Neural cell (in vitro differentiated cells): ENCODE measurements at regions not wholly inside any gene's neighbourhood (a gene's known extent, or its start where the extent isn't known, plus 50 kb on each side); places are given as distances from the start of the nearest gene placed in this dataset.

Experiments
- H2AFZ ChIP-seq: fragments of 200-600, 300-800 bp; sonication (generic), shearing (Covaris generic); 2 replicates; pipeline ENCODE4 v1.6.0; 2014; ENCODE audit warnings: low read depth, mild to moderate bottlenecking, antibody characterized with exemption, low read length, moderate library complexity
- H3F3A ChIP-seq: fragments of 200-600 bp; shearing (Covaris generic); 2 replicates; pipeline ENCODE4 v1.6.1; 2016; ENCODE audit warnings: mild to moderate bottlenecking, moderate library complexity, mixed read lengths, antibody characterized with exemption, low read length; ENCODE audit not compliant: insufficient read depth, poor library complexity, severe bottlenecking
- H3K27ac ChIP-seq: fragments of 200-600, 300-800 bp; sonication (generic), shearing (Covaris generic); 2 replicates; pipeline ENCODE4 v1.5.1; 2014; ENCODE audit warnings: mild to moderate bottlenecking, low read length, moderate library complexity
- H3K27me3 ChIP-seq: fragments of 300-800, 200-600 bp; sonication (generic), shearing (Covaris generic); 2 replicates; pipeline ENCODE4 v1.6.0; 2014; ENCODE audit warnings: mild to moderate bottlenecking, low read depth, low read length, moderate library complexity; ENCODE audit not compliant: insufficient read depth
- H3K36me3 ChIP-seq: fragments of 300-800, 200-600 bp; sonication (generic), shearing (Covaris generic); 2 replicates; pipeline ENCODE4 v1.5.1; 2014; ENCODE audit warnings: mild to moderate bottlenecking, antibody characterized with exemption, low read length, moderate library complexity; ENCODE audit not compliant: insufficient read depth
- H3K4me2 ChIP-seq: fragments of 300-800, 200-600 bp; sonication (generic), shearing (Covaris generic); 2 replicates; pipeline ENCODE4 v1.6.0; 2014; ENCODE audit warnings: mild to moderate bottlenecking, low read length
- H3K4me3 ChIP-seq: fragments of 300-800, 200-600 bp; sonication (generic), shearing (Covaris generic); 2 replicates; pipeline ENCODE4 v1.5.1; 2014; ENCODE audit warnings: mild to moderate bottlenecking, low read length, moderate library complexity
- H3K79me2 ChIP-seq: fragments of 200-600 bp; shearing (Covaris generic); replicated peaks from 2 replicates; pipeline ENCODE4 v1.6.0; 2014; ENCODE audit warnings: mild to moderate bottlenecking, low read length, moderate library complexity; ENCODE audit not compliant: insufficient read depth
- H3K9ac ChIP-seq: fragments of 300-800, 200-600 bp; sonication (generic), shearing (Covaris generic); 2 replicates; pipeline ENCODE4 v1.6.1; 2016; ENCODE audit warnings: mild to moderate bottlenecking, low read length, mixed read lengths
- H3K9me2 ChIP-seq: fragments of 200-600 bp; shearing (Covaris generic); 2 replicates; pipeline ENCODE4 v1.6.1; 2016; ENCODE audit warnings: mild to moderate bottlenecking, low read length, mixed read lengths; ENCODE audit not compliant: insufficient read depth
- H3K9me3 ChIP-seq: fragments of 200-600, 300-800 bp; sonication (generic), shearing (Covaris generic); 2 replicates; pipeline ENCODE4 v1.6.1; 2016; ENCODE audit warnings: mild to moderate bottlenecking, mixed run types, low read length, moderate library complexity, mixed read lengths
- H4K20me1 ChIP-seq: fragments of 200-600 bp; shearing (Covaris generic); 2 replicates; pipeline ENCODE4 v1.6.1; 2016; ENCODE audit warnings: mild to moderate bottlenecking, mixed run types; ENCODE audit not compliant: insufficient read depth
- EP300 ChIP-seq: fragments of 450-650 bp; conservative IDR thresholded peaks from 2 replicates; pipeline ENCODE4 v1.6.1; 2014; ENCODE audit warnings: antibody characterized with exemption, mild to moderate bottlenecking, moderate library complexity; ENCODE audit not compliant: poor library complexity, severe bottlenecking
- EZH2 ChIP-seq: fragments of 200-600, 300-800 bp; shearing (Covaris generic), sonication (generic); IDR thresholded peaks from 2 replicates; pipeline ENCODE4 v1.6.1; 2014; ENCODE audit warnings: antibody characterized with exemption, low read length, borderline replicate concordance, mild to moderate bottlenecking; ENCODE audit not compliant: insufficient read depth, poor library complexity, severe bottlenecking
- MXI1 ChIP-seq: fragments of 450-650 bp; conservative IDR thresholded peaks from 2 replicates; pipeline ENCODE4 v1.6.1; 2014; ENCODE audit warnings: antibody characterized with exemption, mild to moderate bottlenecking; ENCODE audit not compliant: poor library complexity, severe bottlenecking
- POLR2AphosphoS5 ChIP-seq: IDR thresholded peaks from 2 replicates; pipeline ENCODE4 v1.6.1; 2012
- RAD21 ChIP-seq: fragments of 450-650 bp; conservative IDR thresholded peaks from 2 replicates; pipeline ENCODE4 v1.6.1; 2014; ENCODE audit warnings: antibody characterized with exemption, mild to moderate bottlenecking, moderate library complexity
- SMC3 ChIP-seq: fragments of 450-650 bp; conservative IDR thresholded peaks from 2 replicates; pipeline ENCODE4 v1.6.1; 2014; ENCODE audit warnings: antibody characterized with exemption, mild to moderate bottlenecking, moderate library complexity; ENCODE audit not compliant: poor library complexity
- TAF1 ChIP-seq: IDR thresholded peaks from 2 replicates; pipeline ENCODE4 v1.6.1; 2012; ENCODE audit warnings: low read depth
- TF ChIP-seq, protein P1 (sequence below): IDR thresholded peaks from 2 replicates; pipeline ENCODE4 v1.6.1; 2012; ENCODE audit warnings: borderline replicate concordance
- TF ChIP-seq, protein P2 (sequence below): fragments of 450-650 bp; IDR thresholded peaks from 2 replicates; pipeline ENCODE4 v1.5.1; 2014; ENCODE audit warnings: antibody characterized with exemption, mild to moderate bottlenecking, moderate library complexity; ENCODE audit not compliant: poor library complexity, severe bottlenecking

DNA sequence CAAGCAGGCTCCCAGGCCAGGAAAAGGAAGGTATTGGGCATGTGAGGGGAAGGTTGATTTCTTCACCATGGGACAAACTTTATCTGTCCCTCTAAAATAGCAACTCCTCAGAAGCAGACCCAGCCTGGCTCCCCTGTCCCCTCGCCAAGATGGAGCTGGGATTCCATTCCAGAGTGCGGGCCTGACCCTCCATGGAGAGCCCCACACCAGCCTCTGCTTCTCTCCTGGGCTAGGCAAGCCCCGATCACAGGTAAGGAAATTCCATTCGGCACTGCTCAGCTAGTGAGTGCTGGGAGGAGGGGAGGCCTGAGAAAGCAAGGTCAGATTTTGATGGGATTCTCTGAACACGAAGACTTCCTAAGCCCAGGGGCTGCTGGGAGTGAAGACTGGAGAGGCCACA is 98.4 kb downstream of the EFNB1 start:
- Histone ChIP-seq H3K27ac (no peak overlapping the region), H4K20me1 (no peaks in the 10 kb centered on the region), H3K4me2 (no peak overlapping the region), H2AFZ (no peak overlapping the region), H3K36me3 (no peaks in the 10 kb centered on the region), H3K9me2 (no peaks in the 10 kb centered on the region), H3K9ac (no peak overlapping the region), H3F3A (no peaks in the 10 kb centered on the region), H3K79me2 (no peaks in the 10 kb centered on the region), H3K9me3 (no peaks in the 10 kb centered on the region), H3K27me3 (no peaks in the 10 kb centered on the region), H3K4me3 (no peak overlapping the region)
- no peak for TF ChIP-seq POLR2AphosphoS5
- no peak for TF ChIP-seq TAF1
- TF ChIP-seq, protein P1, sequence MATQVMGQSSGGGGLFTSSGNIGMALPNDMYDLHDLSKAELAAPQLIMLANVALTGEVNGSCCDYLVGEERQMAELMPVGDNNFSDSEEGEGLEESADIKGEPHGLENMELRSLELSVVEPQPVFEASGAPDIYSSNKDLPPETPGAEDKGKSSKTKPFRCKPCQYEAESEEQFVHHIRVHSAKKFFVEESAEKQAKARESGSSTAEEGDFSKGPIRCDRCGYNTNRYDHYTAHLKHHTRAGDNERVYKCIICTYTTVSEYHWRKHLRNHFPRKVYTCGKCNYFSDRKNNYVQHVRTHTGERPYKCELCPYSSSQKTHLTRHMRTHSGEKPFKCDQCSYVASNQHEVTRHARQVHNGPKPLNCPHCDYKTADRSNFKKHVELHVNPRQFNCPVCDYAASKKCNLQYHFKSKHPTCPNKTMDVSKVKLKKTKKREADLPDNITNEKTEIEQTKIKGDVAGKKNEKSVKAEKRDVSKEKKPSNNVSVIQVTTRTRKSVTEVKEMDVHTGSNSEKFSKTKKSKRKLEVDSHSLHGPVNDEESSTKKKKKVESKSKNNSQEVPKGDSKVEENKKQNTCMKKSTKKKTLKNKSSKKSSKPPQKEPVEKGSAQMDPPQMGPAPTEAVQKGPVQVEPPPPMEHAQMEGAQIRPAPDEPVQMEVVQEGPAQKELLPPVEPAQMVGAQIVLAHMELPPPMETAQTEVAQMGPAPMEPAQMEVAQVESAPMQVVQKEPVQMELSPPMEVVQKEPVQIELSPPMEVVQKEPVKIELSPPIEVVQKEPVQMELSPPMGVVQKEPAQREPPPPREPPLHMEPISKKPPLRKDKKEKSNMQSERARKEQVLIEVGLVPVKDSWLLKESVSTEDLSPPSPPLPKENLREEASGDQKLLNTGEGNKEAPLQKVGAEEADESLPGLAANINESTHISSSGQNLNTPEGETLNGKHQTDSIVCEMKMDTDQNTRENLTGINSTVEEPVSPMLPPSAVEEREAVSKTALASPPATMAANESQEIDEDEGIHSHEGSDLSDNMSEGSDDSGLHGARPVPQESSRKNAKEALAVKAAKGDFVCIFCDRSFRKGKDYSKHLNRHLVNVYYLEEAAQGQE, result no peak
- TF ChIP-seq EP300, result no peak
- TF ChIP-seq, protein P2, sequence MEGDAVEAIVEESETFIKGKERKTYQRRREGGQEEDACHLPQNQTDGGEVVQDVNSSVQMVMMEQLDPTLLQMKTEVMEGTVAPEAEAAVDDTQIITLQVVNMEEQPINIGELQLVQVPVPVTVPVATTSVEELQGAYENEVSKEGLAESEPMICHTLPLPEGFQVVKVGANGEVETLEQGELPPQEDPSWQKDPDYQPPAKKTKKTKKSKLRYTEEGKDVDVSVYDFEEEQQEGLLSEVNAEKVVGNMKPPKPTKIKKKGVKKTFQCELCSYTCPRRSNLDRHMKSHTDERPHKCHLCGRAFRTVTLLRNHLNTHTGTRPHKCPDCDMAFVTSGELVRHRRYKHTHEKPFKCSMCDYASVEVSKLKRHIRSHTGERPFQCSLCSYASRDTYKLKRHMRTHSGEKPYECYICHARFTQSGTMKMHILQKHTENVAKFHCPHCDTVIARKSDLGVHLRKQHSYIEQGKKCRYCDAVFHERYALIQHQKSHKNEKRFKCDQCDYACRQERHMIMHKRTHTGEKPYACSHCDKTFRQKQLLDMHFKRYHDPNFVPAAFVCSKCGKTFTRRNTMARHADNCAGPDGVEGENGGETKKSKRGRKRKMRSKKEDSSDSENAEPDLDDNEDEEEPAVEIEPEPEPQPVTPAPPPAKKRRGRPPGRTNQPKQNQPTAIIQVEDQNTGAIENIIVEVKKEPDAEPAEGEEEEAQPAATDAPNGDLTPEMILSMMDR, result no peak
- TF ChIP-seq RAD21, result no peak
- no peak for TF ChIP-seq EZH2
- TF ChIP-seq MXI1, result no peak
- no peak for TF ChIP-seq SMC3

DNA sequence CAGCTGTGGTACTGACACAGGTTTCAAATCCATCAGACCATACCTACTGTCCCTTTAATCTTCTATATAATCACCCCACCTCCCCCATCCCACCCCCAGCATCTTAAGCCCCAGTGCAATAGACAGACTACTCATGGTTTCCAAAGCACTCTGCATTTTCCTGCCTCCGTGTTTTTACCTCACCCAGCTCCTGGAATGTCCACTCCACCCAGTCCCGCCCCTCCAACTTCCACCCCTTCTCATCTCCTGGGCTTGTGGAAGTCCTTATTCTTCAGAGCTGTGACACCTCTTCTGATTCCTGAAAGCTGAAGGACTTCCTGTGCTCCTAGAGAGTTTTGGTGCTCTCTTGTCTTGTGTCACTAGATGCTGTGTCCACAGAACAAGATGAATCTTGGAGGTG is 94.3 kb downstream of the EFNB1 start:
- Histone ChIP-seq H3K9me2 (no peaks in the 10 kb centered on the region), H3K27me3 (no peaks in the 10 kb centered on the region), H3K4me3 (no peak overlapping the region), H3K36me3 (no peaks in the 10 kb centered on the region), H3K79me2 (no peaks in the 10 kb centered on the region), H2AFZ (no peak overlapping the region), H3K27ac (no peak overlapping the region), H3K9me3 (no peaks in the 10 kb centered on the region), H3F3A (no peaks in the 10 kb centered on the region), H3K9ac (no peak overlapping the region), H4K20me1 (no peaks in the 10 kb centered on the region), H3K4me2 (no peak overlapping the region)
- TF ChIP-seq RAD21, result no peak
- no peak for TF ChIP-seq MXI1
- no peak for TF ChIP-seq POLR2AphosphoS5
- TF ChIP-seq, protein P2, result no peak
- TF ChIP-seq TAF1, result no peak
- TF ChIP-seq SMC3, result no peak
- TF ChIP-seq EP300, result no peak
- TF ChIP-seq, protein P1, result no peak
